Brain microvascular endothelial cell (primary cell): ENCODE measurements at regions not wholly inside any gene's neighbourhood (a gene's known extent, or its start where the extent isn't known, plus 50 kb on each side); places are given as distances from the start of the nearest gene placed in this dataset.

Experiments
- DNase-seq: peaks from one replicate; pipeline ENCODE4 v3.0.0-alpha.2; 2020
- H3K27ac ChIP-seq: fragments of 250-450 bp; sonication (Bioruptor Pico); 2 replicates; pipeline ENCODE4 v1.5.1; 2020; ENCODE audit warnings: mild to moderate bottlenecking, moderate library complexity
- H3K27me3 ChIP-seq: fragments of 250-450 bp; sonication (Bioruptor Pico); replicated peaks from 2 replicates; pipeline ENCODE4 v1.5.1; 2020; ENCODE audit warnings: mild to moderate bottlenecking
- H3K36me3 ChIP-seq: fragments of 250-450 bp; sonication (Bioruptor Pico); replicated peaks from 2 replicates; pipeline ENCODE4 v1.5.1; 2020; ENCODE audit warnings: mild to moderate bottlenecking
- H3K4me3 ChIP-seq: 2 replicates; pipeline ENCODE4 v1.5.1; 2011; ENCODE audit warnings: low read depth, mild to moderate bottlenecking, control low read depth, low read length, moderate library complexity
- CTCF ChIP-seq: IDR thresholded peaks from 2 replicates; pipeline ENCODE4 v1.5.1; 2011; ENCODE audit warnings: low read depth, mild to moderate bottlenecking, moderate library complexity, low read length, control low read depth, inconsistent platforms; ENCODE audit errors: missing control alignments
- in situ Hi-C: cut with HindIII; loops from 2 replicates; pipeline ENCODE4 v1.10.0; 2017; ENCODE audit warnings: low sequenced_read_pairs, low pct_ligation_motif_present

GRCh38 chr13:73516731-73517130, 457.9 kb downstream of the KLF5 start:
- H3K27me3 ChIP-seq, result no peaks in the 10 kb centered on the region
- DNase-seq, result no peak
- no peak overlapping the region for H3K4me3 ChIP-seq
- no peak overlapping the region for H3K27ac ChIP-seq
- no peaks in the 10 kb centered on the region for H3K36me3 ChIP-seq
- TF ChIP-seq CTCF, result no peak
- in situ Hi-C loops, result no loop called here

GRCh38 chr13:73514208-73514607, 455.4 kb downstream of the KLF5 start:
- no peak for TF ChIP-seq CTCF
- H3K27me3 ChIP-seq, result no peaks in the 10 kb centered on the region
- H3K27ac ChIP-seq, result no peak overlapping the region
- in situ Hi-C loops, result no loop called here
- H3K36me3 ChIP-seq, result no peaks in the 10 kb centered on the region
- no peak for DNase-seq
- no peak overlapping the region for H3K4me3 ChIP-seq

- H3K4me3 ChIP-seq, result no peak overlapping the region
- no peak for DNase-seq
- no peaks in the 10 kb centered on the region for H3K27me3 ChIP-seq
- H3K27ac ChIP-seq, result no peak overlapping the region
- in situ Hi-C loops, result no loop called here
- no peaks in the 10 kb centered on the region for H3K36me3 ChIP-seq
- no peak for TF ChIP-seq CTCF
These were observed 454.9 kb downstream of the KLF5 start for GRCh38 chr13:73513751-73514150.

- Histone ChIP-seq H3K27ac (no peak overlapping the region), H3K27me3 (no peaks in the 10 kb centered on the region), H3K4me3 (no peak overlapping the region), H3K36me3 (no peaks in the 10 kb centered on the region)
- in situ Hi-C loops, result no loop called here
- no peak for TF ChIP-seq CTCF
- DNase-seq, result no peak
These were observed 450.0 kb downstream of the KLF5 start for GRCh38 chr13:73508841-73509240.

GRCh38 chr13:73505376-73505890, 446.6 kb downstream of the KLF5 start:
- H3K36me3 ChIP-seq, result no peaks in the 10 kb centered on the region
- no peaks in the 10 kb centered on the region for H3K27me3 ChIP-seq
- H3K4me3 ChIP-seq, result no peak overlapping the region
- TF ChIP-seq CTCF, result no peak
- H3K27ac ChIP-seq, result no peak overlapping the region
- DNase-seq, result no peak
- in situ Hi-C loops, result no loop called here

GRCh38 chr13:73499695-73500094, 440.9 kb downstream of the KLF5 start:
- no peak for TF ChIP-seq CTCF
- DNase-seq, result no peak
- H3K27ac ChIP-seq, result no peak overlapping the region
- no peak overlapping the region for H3K4me3 ChIP-seq
- in situ Hi-C loops, result no loop called here
- no peaks in the 10 kb centered on the region for H3K27me3 ChIP-seq
- H3K36me3 ChIP-seq, result no peaks in the 10 kb centered on the region
